Activated CD4-positive, alpha-beta memory T cell treated with anti-CD3 and anti-CD28 coated beads for 36 hours (primary cell): ENCODE measurements at regions not wholly inside any gene's neighbourhood (a gene's known extent, or its start where the extent isn't known, plus 50 kb on each side); places are given as distances from the start of the nearest gene placed in this dataset.

Experiments used
- CTCF ChIA-PET: fragments of 350-600 bp; sonication (Branson Sonifier 250); formaldehyde crosslinking; loops from one replicate; lab custom pipeline; 2021; ENCODE audit warnings: antibody characterized with exemption, inconsistent platforms; lab: Charles Lee
- POLR2A ChIA-PET: fragments of 350-600 bp; sonication (Branson Sonifier 250); formaldehyde crosslinking; loops from one replicate; lab custom pipeline; 2021; ENCODE audit warnings: antibody characterized with exemption; lab: Charles Lee
- DNase-seq: peaks from one replicate; pipeline ENCODE4 v3.0.0-alpha.2; 2020
- H3K27ac Mint-ChIP-seq: one replicate; pipeline ENCODE4 v1.8.0; 2021; ENCODE audit warnings: mixed read lengths
- H3K27me3 Mint-ChIP-seq: one replicate; pipeline ENCODE4 v1.8.0; 2021; ENCODE audit warnings: mixed read lengths
- H3K36me3 Mint-ChIP-seq: one replicate; pipeline ENCODE4 v1.8.0; 2021; ENCODE audit warnings: mixed read lengths
- H3K4me1 Mint-ChIP-seq: one replicate; pipeline ENCODE4 v1.8.0; 2021; ENCODE audit warnings: low read depth, mixed read lengths
- H3K4me3 Mint-ChIP-seq: one replicate; pipeline ENCODE4 v1.8.0; 2021; ENCODE audit warnings: mild to moderate bottlenecking, mixed read lengths
- H3K9me3 Mint-ChIP-seq: one replicate; pipeline ENCODE4 v1.8.0; 2021; ENCODE audit warnings: mixed read lengths
- intact Hi-C: fragments of 100-400 bp; cut with micrococcal nuclease; formaldehyde crosslinking; loops from one replicate; pipeline ENCODE4 v1.15.1; 2023

GRCh38 chr15:95215017-95215416 is 983.7 kb downstream of the MCTP2 start:
- Mint-ChIP-seq H3K27ac (no peak overlapping the region), H3K4me3 (no peak overlapping the region), H3K27me3 (no peaks in the 10 kb centered on the region), H3K36me3 (no peaks in the 10 kb centered on the region), H3K4me1 (no peaks in the 10 kb centered on the region), H3K9me3 (peaks cover 16% of the 10 kb centered on the region)
- POLR2A ChIA-PET: no interaction called here
- DNase-seq: no peak
- CTCF ChIA-PET: no interaction called here
- intact Hi-C loops: no loop called here

- intact Hi-C loops: no loop called here
- DNase-seq: no peak
- H3K9me3 Mint-ChIP-seq: peaks cover 19% of the 10 kb centered on the region
- no peaks in the 10 kb centered on the region for H3K4me1 Mint-ChIP-seq
- ChIA-PET CTCF (no interaction called here), POLR2A (no interaction called here)
- no peaks in the 10 kb centered on the region for H3K36me3 Mint-ChIP-seq
- no peak overlapping the region for H3K4me3 Mint-ChIP-seq
- H3K27ac Mint-ChIP-seq: no peak overlapping the region
- peaks cover 2% of the 10 kb centered on the region for H3K27me3 Mint-ChIP-seq
Observed at GRCh38 chr15:95226835-95227234, 995.5 kb downstream of the MCTP2 start.

GRCh38 chr15:95227235-95227634 is 995.9 kb downstream of the MCTP2 start:
- ChIA-PET CTCF (no interaction called here), POLR2A (no interaction called here)
- DNase-seq: no peak
- intact Hi-C loops: no loop called here
- Mint-ChIP-seq H3K4me1 (no peaks in the 10 kb centered on the region), H3K27me3 (peaks cover 2% of the 10 kb centered on the region), H3K27ac (no peak overlapping the region), H3K9me3 (peaks cover 19% of the 10 kb centered on the region), H3K4me3 (no peak overlapping the region), H3K36me3 (no peaks in the 10 kb centered on the region)

GRCh38 chr15:95228856-95229555 is 997.6 kb downstream of the MCTP2 start:
- H3K4me3 Mint-ChIP-seq: no peak overlapping the region
- CTCF ChIA-PET: no interaction called here
- H3K4me1 Mint-ChIP-seq: no peaks in the 10 kb centered on the region
- no peak overlapping the region for H3K27ac Mint-ChIP-seq
- intact Hi-C loops: no loop called here
- no peak for DNase-seq
- H3K36me3 Mint-ChIP-seq: no peaks in the 10 kb centered on the region
- POLR2A ChIA-PET: no interaction called here
- H3K9me3 Mint-ChIP-seq: peaks cover 11% of the 10 kb centered on the region
- H3K27me3 Mint-ChIP-seq: peaks cover 4% of the 10 kb centered on the region

- Mint-ChIP-seq H3K36me3 (no peaks in the 10 kb centered on the region), H3K27me3 (peaks cover 6% of the 10 kb centered on the region), H3K9me3 (peaks cover 19% of the 10 kb centered on the region), H3K27ac (no peak overlapping the region), H3K4me3 (no peak overlapping the region), H3K4me1 (no peaks in the 10 kb centered on the region)
- no peak for DNase-seq
- ChIA-PET POLR2A (no interaction called here), CTCF (no interaction called here)
- intact Hi-C loops: no loop called here
Observed at GRCh38 chr15:95235033-95235432, 1003.7 kb downstream of the MCTP2 start.

GRCh38 chr15:95247071-95247984 is 1016.0 kb downstream of the MCTP2 start:
- Mint-ChIP-seq H3K27me3 (peaks cover 3% of the 10 kb centered on the region), H3K4me1 (no peaks in the 10 kb centered on the region), H3K36me3 (no peaks in the 10 kb centered on the region), H3K9me3 (no peaks in the 10 kb centered on the region), H3K27ac (no peak overlapping the region), H3K4me3 (no peak overlapping the region)
- CTCF ChIA-PET: interaction anchor here (1.4 kb wide), 1 partner anchor 12 kb away, joined by 3 read pairs; no protein-coding TSS in a partner anchor
- POLR2A ChIA-PET: no interaction called here
- DNase-seq: no peak
- intact Hi-C loops: no loop called here

- ChIA-PET CTCF (interaction anchor here (1.9 kb wide), 1 partner anchor 10 kb away, joined by 7 read pairs; no protein-coding TSS in a partner anchor), POLR2A (no interaction called here)
- Mint-ChIP-seq H3K4me1 (no peaks in the 10 kb centered on the region), H3K36me3 (no peaks in the 10 kb centered on the region), H3K27me3 (peaks cover 3% of the 10 kb centered on the region), H3K9me3 (no peaks in the 10 kb centered on the region), H3K4me3 (no peak overlapping the region), H3K27ac (no peak overlapping the region)
- no peak for DNase-seq
- intact Hi-C loops: no loop called here
Observed at GRCh38 chr15:95249524-95249923, 1018.2 kb downstream of the MCTP2 start.

GRCh38 chr15:95252404-95252803 is 1021.0 kb downstream of the MCTP2 start:
- H3K9me3 Mint-ChIP-seq: no peaks in the 10 kb centered on the region
- POLR2A ChIA-PET: interaction anchor here (0.6 kb wide), 1 partner anchor 42 kb away, joined by 3 read pairs; no protein-coding TSS in a partner anchor
- H3K27ac Mint-ChIP-seq: no peak overlapping the region
- H3K27me3 Mint-ChIP-seq: peaks cover 3% of the 10 kb centered on the region
- DNase-seq: no peak
- intact Hi-C loops: loop anchor here (10.0 kb wide), 1 partner anchor 1092 kb away; no protein-coding TSS in a partner anchor
- no peak overlapping the region for H3K4me3 Mint-ChIP-seq
- H3K36me3 Mint-ChIP-seq: no peaks in the 10 kb centered on the region
- CTCF ChIA-PET: no interaction called here
- no peaks in the 10 kb centered on the region for H3K4me1 Mint-ChIP-seq

GRCh38 chr15:95254263-95254662 is 1022.9 kb downstream of the MCTP2 start:
- peaks cover 6% of the 10 kb centered on the region for H3K27me3 Mint-ChIP-seq
- H3K4me3 Mint-ChIP-seq: no peak overlapping the region
- H3K27ac Mint-ChIP-seq: no peak overlapping the region
- H3K4me1 Mint-ChIP-seq: no peaks in the 10 kb centered on the region
- CTCF ChIA-PET: no interaction called here
- POLR2A ChIA-PET: no interaction called here
- H3K36me3 Mint-ChIP-seq: no peaks in the 10 kb centered on the region
- no peak for DNase-seq
- intact Hi-C loops: loop anchor here (10.0 kb wide), 1 partner anchor 1091 kb away; no protein-coding TSS in a partner anchor
- no peaks in the 10 kb centered on the region for H3K9me3 Mint-ChIP-seq

- Mint-ChIP-seq H3K36me3 (no peaks in the 10 kb centered on the region), H3K4me1 (no peaks in the 10 kb centered on the region), H3K4me3 (no peak overlapping the region), H3K9me3 (no peaks in the 10 kb centered on the region), H3K27ac (no peak overlapping the region), H3K27me3 (peaks cover 11% of the 10 kb centered on the region)
- ChIA-PET CTCF (interaction anchor here (0.7 to 1.7 kb wide), 7 partner anchors 8 to 1979 kb away, joined by 3 to 7 read pairs (median 3); no protein-coding TSS in a partner anchor), POLR2A (no interaction called here)
- DNase-seq: peak; percentile 53
- intact Hi-C loops: loop anchor here (1.0 to 10.0 kb wide), 2 partner anchors 33 to 1085 kb away; no protein-coding TSS in a partner anchor
Observed at GRCh38 chr15:95259513-95259912, 1028.2 kb downstream of the MCTP2 start.

- no peaks in the 10 kb centered on the region for H3K4me1 Mint-ChIP-seq
- ChIA-PET POLR2A (no interaction called here), CTCF (interaction anchor here (0.6 to 1.7 kb wide), 7 partner anchors 8 to 1979 kb away, joined by 3 to 7 read pairs (median 3); no protein-coding TSS in a partner anchor)
- peaks cover 11% of the 10 kb centered on the region for H3K27me3 Mint-ChIP-seq
- no peak for DNase-seq
- H3K4me3 Mint-ChIP-seq: no peak overlapping the region
- no peaks in the 10 kb centered on the region for H3K36me3 Mint-ChIP-seq
- no peaks in the 10 kb centered on the region for H3K9me3 Mint-ChIP-seq
- H3K27ac Mint-ChIP-seq: no peak overlapping the region
- intact Hi-C loops: loop anchor here (1.0 to 10.0 kb wide), 2 partner anchors 32 to 1085 kb away; no protein-coding TSS in a partner anchor
Observed at GRCh38 chr15:95259965-95260364, 1028.6 kb downstream of the MCTP2 start.

GRCh38 chr15:95260856-95261255 is 1029.5 kb downstream of the MCTP2 start:
- ChIA-PET POLR2A (no interaction called here), CTCF (interaction anchor here (0.6 to 1.4 kb wide), 3 partner anchors 25 to 29 kb away, joined by 3 read pairs; no protein-coding TSS in a partner anchor)
- H3K4me1 Mint-ChIP-seq: no peaks in the 10 kb centered on the region
- H3K4me3 Mint-ChIP-seq: no peak overlapping the region
- no peak overlapping the region for H3K27ac Mint-ChIP-seq
- no peaks in the 10 kb centered on the region for H3K9me3 Mint-ChIP-seq
- intact Hi-C loops: no loop called here
- no peak for DNase-seq
- H3K36me3 Mint-ChIP-seq: no peaks in the 10 kb centered on the region
- H3K27me3 Mint-ChIP-seq: peaks cover 11% of the 10 kb centered on the region
